Prostate gland (tissue), 2 donors: ENCODE measurements at regions not wholly inside any gene's neighbourhood (a gene's known extent, or its start where the extent isn't known, plus 50 kb on each side); places are given as distances from the start of the nearest gene placed in this dataset.

Source experiments
- POLR2A ChIP-seq: fragments of 450-650 bp; IDR thresholded peaks from one replicate; pipeline ENCODE4 v1.6.1; 2016; ENCODE audit warnings: antibody characterized with exemption, mild to moderate bottlenecking
- POLR2AphosphoS5 ChIP-seq: sonication (generic); formaldehyde crosslinking; IDR thresholded peaks from one replicate; pipeline ENCODE4 v1.6.1; 2017; ENCODE audit warnings: antibody characterized with exemption
- TF ChIP-seq, protein P1 (sequence below), 4 experiments: fragments of 200-600 bp in 2 of 4; fragments of 450-650 bp in 2 of 4; sonication (generic) in 2 of 4; IDR thresholded peaks; 1 replicate in 3 of 4; 2 replicates in 1 of 4; pipeline ENCODE4 v1.5.1; 2016 to 2019; ENCODE audit warnings: antibody characterized with exemption in 4 of 4, mild to moderate bottlenecking in 2 of 4, moderate library complexity in 2 of 4

DNA sequence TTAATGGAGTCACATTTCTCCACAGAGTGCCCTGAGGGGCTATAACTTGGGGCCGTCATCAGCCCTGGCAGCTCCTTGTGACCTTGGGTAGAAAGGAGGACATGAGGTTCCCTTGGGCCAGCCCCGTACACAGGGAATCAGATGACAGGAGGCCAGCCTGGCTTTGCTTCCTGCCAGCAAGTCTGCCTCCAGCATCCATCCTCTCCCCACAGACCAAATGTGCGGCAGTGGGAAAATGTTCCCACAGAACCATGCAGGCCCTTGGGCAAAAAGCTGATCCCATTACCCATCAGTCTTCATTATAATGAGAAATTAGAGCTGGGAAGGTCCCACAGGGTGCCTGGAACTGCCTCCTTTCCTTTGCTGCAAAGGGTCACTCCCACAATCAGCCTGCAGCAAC, 908.3 kb downstream of the GRID1 start:
- TF ChIP-seq, protein P1, sequence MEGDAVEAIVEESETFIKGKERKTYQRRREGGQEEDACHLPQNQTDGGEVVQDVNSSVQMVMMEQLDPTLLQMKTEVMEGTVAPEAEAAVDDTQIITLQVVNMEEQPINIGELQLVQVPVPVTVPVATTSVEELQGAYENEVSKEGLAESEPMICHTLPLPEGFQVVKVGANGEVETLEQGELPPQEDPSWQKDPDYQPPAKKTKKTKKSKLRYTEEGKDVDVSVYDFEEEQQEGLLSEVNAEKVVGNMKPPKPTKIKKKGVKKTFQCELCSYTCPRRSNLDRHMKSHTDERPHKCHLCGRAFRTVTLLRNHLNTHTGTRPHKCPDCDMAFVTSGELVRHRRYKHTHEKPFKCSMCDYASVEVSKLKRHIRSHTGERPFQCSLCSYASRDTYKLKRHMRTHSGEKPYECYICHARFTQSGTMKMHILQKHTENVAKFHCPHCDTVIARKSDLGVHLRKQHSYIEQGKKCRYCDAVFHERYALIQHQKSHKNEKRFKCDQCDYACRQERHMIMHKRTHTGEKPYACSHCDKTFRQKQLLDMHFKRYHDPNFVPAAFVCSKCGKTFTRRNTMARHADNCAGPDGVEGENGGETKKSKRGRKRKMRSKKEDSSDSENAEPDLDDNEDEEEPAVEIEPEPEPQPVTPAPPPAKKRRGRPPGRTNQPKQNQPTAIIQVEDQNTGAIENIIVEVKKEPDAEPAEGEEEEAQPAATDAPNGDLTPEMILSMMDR (IDR thresholded peaks at IDR 0.05), result no peak
- TF ChIP-seq POLR2AphosphoS5 (no peak), POLR2A (no peak)
